NCI-H146 (cell line): ENCODE measurements at regions not wholly inside any gene's neighbourhood (a gene's known extent, or its start where the extent isn't known, plus 50 kb on each side); places are given as distances from the start of the nearest gene placed in this dataset.

Experiments used
- DNase-seq: peaks from one replicate; lab custom pipeline; 2025; lab: John Stamatoyannopoulos, UW

GRCh38 chr1:5005171-5005570, 350.8 kb downstream of the AJAP1 start:
- no peak for DNase-seq

GRCh38 chr1:5002676-5003075, 348.3 kb downstream of the AJAP1 start:
- no peak for DNase-seq

- DNase-seq = no peak
These were observed 347.1 kb downstream of the AJAP1 start for GRCh38 chr1:5001466-5001865.

GRCh38 chr1:4986306-4986705, 331.9 kb downstream of the AJAP1 start:
- no peak for DNase-seq

- DNase-seq = no peak
These were observed 330.4 kb downstream of the AJAP1 start for GRCh38 chr1:4984841-4985240.

GRCh38 chr1:4980211-4980610, 325.8 kb downstream of the AJAP1 start:
- DNase-seq = no peak

- DNase-seq = no peak
These were observed 324.4 kb downstream of the AJAP1 start for GRCh38 chr1:4978660-4979390.

- DNase-seq = no peak
These were observed 323.3 kb downstream of the AJAP1 start for GRCh38 chr1:4977701-4978100.

GRCh38 chr1:4976859-4977440, 322.5 kb downstream of the AJAP1 start:
- no peak for DNase-seq

- DNase-seq = no peak
These were observed 321.4 kb downstream of the AJAP1 start for GRCh38 chr1:4975856-4976255.

GRCh38 chr1:4974981-4975685, 320.7 kb downstream of the AJAP1 start:
- DNase-seq = no peak

- no peak for DNase-seq
These were observed 318.9 kb downstream of the AJAP1 start for GRCh38 chr1:4973341-4973740.

- no peak for DNase-seq
These were observed 318.4 kb downstream of the AJAP1 start for GRCh38 chr1:4972761-4973320.

- no peak for DNase-seq
These were observed 317.3 kb downstream of the AJAP1 start for GRCh38 chr1:4971666-4972065.

GRCh38 chr1:4970532-4970931, 316.1 kb downstream of the AJAP1 start:
- no peak for DNase-seq

GRCh38 chr1:4969556-4970129, 315.2 kb downstream of the AJAP1 start:
- no peak for DNase-seq

- no peak for DNase-seq
These were observed 311.1 kb downstream of the AJAP1 start for GRCh38 chr1:4965346-4966075.

- DNase-seq = no peak
These were observed 310.4 kb downstream of the AJAP1 start for GRCh38 chr1:4964634-4965345.

- no peak for DNase-seq
These were observed 308.8 kb downstream of the AJAP1 start for GRCh38 chr1:4963251-4963650.

- DNase-seq = no peak
These were observed 308.4 kb downstream of the AJAP1 start for GRCh38 chr1:4962836-4963235.

- DNase-seq = no peak
These were observed 307.7 kb downstream of the AJAP1 start for GRCh38 chr1:4961935-4962645.
